ENCODE measurements at regions not wholly inside any gene's neighbourhood (a gene's known extent, or its start where the extent isn't known, plus 50 kb on each side); places are given as distances from the start of the nearest gene placed in this dataset.

DNA sequence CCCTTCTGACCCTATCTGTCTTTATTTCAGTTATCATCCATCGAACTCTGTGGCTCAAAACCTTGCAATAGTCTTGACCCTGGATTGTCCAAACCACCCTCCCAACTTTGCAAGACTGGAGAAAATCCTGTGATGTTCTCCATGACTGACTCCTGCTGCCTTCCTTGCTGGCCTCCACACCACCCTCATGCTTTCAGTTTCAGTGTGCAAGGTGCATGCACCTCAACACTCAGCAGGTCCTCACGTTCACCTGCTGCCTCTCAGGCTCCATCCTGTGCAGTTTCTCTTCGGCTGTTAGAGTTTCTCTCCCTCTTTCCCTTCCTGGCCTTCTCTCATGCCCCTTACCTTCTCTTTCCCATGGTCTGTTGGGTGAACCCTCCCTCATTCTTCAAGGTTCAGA is 59.4 kb upstream of the ASIC2 start:
- TF ChIP-seq, protein P1, sequence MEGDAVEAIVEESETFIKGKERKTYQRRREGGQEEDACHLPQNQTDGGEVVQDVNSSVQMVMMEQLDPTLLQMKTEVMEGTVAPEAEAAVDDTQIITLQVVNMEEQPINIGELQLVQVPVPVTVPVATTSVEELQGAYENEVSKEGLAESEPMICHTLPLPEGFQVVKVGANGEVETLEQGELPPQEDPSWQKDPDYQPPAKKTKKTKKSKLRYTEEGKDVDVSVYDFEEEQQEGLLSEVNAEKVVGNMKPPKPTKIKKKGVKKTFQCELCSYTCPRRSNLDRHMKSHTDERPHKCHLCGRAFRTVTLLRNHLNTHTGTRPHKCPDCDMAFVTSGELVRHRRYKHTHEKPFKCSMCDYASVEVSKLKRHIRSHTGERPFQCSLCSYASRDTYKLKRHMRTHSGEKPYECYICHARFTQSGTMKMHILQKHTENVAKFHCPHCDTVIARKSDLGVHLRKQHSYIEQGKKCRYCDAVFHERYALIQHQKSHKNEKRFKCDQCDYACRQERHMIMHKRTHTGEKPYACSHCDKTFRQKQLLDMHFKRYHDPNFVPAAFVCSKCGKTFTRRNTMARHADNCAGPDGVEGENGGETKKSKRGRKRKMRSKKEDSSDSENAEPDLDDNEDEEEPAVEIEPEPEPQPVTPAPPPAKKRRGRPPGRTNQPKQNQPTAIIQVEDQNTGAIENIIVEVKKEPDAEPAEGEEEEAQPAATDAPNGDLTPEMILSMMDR (conservative IDR thresholded peaks at IDR 0.05 in 1 of 2, IDR thresholded peaks at IDR 0.05 in 1 of 2; ENCODE audit: low read depth in 1 of 2, low read length in 2 of 2) = no peak
- no peak for TF ChIP-seq EZH2 (IDR thresholded peaks at IDR 0.05; ENCODE audit: low read length, missing control alignments)

All from fibroblast of lung (primary cell).